RWPE1 (cell line): ENCODE measurements at regions not wholly inside any gene's neighbourhood (a gene's known extent, or its start where the extent isn't known, plus 50 kb on each side); places are given as distances from the start of the nearest gene placed in this dataset.
"Not testable (repeated sequence)": the region's sequence is repeated elsewhere in the genome, so short reads cannot be mapped to it uniquely, and the experiment has no call there.

Experiments used
- CTCF ChIA-PET: fragments of 350-600 bp; sonication (Branson Sonifier 250); formaldehyde crosslinking; extraction: SDS; loops from one replicate; lab custom pipeline; 2021; lab: Yijun Ruan, JAX
- POLR2A ChIA-PET: fragments of 400-600 bp; formaldehyde crosslinking; extraction: SDS; loops from one replicate; lab custom pipeline; 2020; ENCODE audit warnings: antibody characterized with exemption; ENCODE audit not compliant: low non-redundant PET; lab: Yijun Ruan, JAX
- DNase-seq: peaks from one replicate; pipeline ENCODE4 v3.0.0; 2012; ENCODE audit warnings: low spot score
- H3K27ac ChIP-seq: fragments of 450-650 bp; 2 replicates; pipeline ENCODE4 v1.5.1; 2017
- TF ChIP-seq, protein P1 (sequence below): fragments of 450-650 bp; conservative IDR thresholded peaks from 2 replicates; pipeline ENCODE4 v1.5.1; 2017; ENCODE audit warnings: low read depth, mild to moderate bottlenecking

DNA sequence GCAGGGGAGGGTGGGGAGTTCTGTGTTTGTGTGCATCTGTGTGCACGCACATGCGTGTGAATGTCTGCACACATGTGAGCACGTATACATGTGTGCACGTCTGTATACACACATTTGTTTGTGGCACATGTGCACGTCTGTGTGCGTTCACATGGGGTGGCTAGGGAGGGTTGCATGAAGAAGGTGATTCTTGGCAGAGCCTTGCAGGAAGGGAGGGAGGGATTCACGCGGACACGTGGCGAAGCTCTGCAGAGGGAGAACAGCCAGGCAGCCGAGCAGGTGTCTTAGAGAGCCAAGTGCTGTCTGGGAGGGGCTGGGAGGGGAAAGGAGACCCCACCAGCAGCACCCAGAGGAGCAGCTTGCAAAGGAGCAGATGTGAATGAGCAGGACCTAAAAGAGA, 372.1 kb downstream of the BRD1 start:
- TF ChIP-seq, protein P1, sequence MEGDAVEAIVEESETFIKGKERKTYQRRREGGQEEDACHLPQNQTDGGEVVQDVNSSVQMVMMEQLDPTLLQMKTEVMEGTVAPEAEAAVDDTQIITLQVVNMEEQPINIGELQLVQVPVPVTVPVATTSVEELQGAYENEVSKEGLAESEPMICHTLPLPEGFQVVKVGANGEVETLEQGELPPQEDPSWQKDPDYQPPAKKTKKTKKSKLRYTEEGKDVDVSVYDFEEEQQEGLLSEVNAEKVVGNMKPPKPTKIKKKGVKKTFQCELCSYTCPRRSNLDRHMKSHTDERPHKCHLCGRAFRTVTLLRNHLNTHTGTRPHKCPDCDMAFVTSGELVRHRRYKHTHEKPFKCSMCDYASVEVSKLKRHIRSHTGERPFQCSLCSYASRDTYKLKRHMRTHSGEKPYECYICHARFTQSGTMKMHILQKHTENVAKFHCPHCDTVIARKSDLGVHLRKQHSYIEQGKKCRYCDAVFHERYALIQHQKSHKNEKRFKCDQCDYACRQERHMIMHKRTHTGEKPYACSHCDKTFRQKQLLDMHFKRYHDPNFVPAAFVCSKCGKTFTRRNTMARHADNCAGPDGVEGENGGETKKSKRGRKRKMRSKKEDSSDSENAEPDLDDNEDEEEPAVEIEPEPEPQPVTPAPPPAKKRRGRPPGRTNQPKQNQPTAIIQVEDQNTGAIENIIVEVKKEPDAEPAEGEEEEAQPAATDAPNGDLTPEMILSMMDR = no peak
- POLR2A ChIA-PET = no interaction called here
- no peak for DNase-seq
- no peak overlapping the region for H3K27ac ChIP-seq
- CTCF ChIA-PET = no interaction called here

DNA sequence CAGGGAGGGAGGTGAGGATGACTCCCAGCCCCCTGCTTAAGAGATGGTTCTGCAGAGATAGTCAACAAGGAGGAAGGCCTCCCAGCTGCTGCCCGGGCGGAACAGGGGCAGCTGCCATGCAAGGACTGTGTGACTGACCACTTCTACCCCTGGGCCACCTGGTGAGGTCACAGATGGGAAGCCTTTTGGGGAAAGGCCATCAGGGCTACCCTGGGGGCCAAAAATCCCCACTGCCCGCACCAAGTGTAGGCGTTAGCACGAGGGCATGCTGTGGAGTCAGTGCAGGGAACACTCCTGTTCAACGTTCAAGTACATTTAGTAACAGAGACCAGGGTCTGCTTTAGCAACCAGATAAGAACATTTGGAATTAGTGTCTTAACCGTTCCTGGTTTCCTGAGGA, 372.9 kb downstream of the BRD1 start:
- TF ChIP-seq, protein P1 = no peak
- no peak overlapping the region for H3K27ac ChIP-seq
- ChIA-PET POLR2A (no interaction called here), CTCF (no interaction called here)
- no peak for DNase-seq

DNA sequence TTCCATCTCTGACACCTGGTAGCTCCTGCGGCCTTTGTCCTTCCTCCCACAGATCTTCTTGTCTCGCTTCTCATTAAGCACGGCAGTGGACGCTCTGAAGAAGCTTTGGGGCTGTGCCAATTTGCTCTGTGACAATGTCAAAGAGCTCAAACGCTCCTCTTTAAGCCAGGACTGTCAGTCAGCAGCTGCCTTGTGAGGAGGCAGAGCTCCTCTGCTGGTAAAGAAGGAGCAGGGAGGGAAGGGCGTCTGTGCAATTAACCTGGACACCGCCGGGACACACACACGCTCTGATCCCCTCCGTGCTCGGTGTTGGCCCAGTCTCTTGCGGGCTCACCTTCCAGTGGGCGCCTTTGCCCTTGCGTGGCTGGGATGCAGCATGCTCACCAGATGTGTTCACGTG, 373.9 kb downstream of the BRD1 start:
- POLR2A ChIA-PET = no interaction called here
- TF ChIP-seq, protein P1 = no peak
- DNase-seq = no peak
- CTCF ChIA-PET = interaction anchor here (0.6 kb wide), 1 partner anchor 272 kb away, joined by 3 read pairs; no protein-coding TSS in a partner anchor
- H3K27ac ChIP-seq = no peak overlapping the region

DNA sequence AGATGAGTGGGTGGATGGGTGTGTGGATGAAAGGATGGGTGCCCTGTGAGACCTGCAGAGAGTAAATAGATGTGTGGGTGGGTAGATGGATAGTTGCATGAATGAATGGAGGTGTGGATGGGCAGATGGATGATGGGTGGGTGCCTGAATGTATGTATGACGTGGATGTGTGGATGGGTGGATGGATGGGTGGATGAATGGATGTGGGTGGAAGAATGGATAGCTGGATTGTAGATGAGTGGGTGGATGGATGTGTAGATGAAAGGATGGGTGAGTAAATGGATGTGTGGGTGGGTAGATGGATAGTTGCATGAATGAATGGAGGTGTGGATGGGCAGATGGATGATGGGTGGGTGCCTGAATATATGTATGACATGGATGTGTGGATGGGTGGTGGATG, 374.7 kb downstream of the BRD1 start:
- POLR2A ChIA-PET, CTCF ChIA-PET, H3K27ac ChIP-seq, DNase-seq: not testable (repeated sequence)

DNA sequence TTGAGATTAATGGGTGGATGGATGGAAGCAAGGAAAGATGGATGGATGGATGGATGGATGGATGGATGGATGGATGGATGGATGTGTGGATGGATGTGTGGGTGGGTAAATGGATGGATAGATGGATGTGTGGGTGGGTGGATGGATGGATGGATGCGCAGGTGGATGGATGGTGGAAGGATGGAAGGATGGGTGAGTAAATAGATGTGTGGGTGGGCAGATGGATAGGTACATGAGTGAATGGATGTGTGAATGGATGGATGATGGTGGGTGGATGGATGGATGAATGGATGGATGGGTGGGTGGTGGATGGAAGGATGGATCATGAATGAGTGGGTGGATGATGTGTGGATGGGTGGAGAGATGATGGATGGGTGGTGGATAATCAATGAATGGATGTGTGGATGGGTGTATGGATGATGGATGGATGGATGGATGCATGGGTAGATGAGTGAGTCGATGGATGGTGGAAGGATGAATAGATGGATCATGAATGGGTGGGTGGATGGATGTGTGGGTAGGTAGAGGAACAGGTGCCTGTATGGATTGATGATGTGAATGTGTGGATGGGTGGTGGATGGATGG, 375.2 kb downstream of the BRD1 start:
- TF ChIP-seq, protein P1 = no peak
- ChIA-PET POLR2A (no interaction called here), CTCF (interaction anchor here (0.6 kb wide), 1 partner anchor 117 kb away, joined by 3 read pairs; no protein-coding TSS in a partner anchor)
- no peak overlapping the region for H3K27ac ChIP-seq
- DNase-seq = no peak

DNA sequence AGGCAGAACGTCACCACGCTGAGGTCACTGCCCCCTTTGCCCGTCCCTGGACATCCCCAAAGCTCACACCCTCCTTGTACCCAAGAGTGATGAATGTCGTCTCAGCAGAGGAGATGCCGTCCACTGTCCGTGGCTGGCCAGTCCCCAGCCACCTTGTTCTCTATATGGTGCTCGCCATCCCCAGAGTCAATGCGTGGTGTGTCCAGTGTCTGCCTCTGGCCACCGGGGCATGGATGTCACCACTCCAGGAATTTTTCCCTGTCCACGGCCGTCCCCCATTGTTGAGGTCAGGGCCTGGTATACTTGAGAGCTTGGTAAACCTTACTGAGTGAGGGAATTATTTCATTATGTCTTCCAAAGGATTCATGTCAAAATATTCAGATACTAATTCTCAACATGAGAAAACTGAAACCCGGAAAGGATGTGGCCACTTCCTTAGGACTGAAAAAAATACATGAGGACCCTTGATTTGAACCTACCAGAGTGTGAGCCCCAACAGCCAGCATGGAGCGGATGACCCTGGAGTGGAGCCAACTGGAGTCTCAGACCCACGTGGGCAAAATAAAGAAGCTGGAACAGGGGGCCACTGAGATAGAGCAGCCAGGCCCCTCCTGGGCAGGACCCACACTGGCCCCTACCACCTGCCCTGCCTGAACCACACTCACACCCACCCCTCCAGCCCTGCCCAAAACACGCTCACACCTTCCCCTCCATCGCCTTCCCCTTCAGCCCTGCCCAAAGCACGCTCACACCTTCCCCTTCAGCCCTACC, 376.4 kb downstream of the BRD1 start:
- DNase-seq = no peak
- TF ChIP-seq, protein P1 = no peak
- no peak overlapping the region for H3K27ac ChIP-seq
- ChIA-PET POLR2A (no interaction called here), CTCF (no interaction called here)

DNA sequence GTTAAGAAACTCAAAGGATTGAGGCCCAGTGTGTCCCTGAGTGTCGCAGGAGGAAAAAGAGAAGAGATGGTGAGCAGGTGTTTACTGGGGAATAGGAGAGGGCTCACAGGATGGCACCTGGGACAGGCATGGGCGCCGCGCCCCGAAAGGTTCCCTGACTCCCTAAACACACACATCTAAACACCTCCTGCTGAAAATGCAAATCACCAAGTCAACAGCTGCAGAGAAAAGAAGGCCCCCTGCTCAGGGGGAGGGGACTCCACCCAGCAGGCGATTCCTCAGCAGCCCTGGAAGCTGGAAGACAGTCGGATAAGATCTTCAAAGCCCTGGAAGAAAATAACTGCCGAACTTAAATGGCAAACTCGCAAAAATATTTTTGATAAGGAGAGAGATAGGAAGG, 377.2 kb downstream of the BRD1 start:
- ChIA-PET CTCF (no interaction called here), POLR2A (no interaction called here)
- no peak overlapping the region for H3K27ac ChIP-seq

More for the DNA sequence above, 377.2 kb downstream of the BRD1 start:
- TF ChIP-seq, protein P1 = no peak
- DNase-seq = no peak
